A673 (cell line): ENCODE measurements at regions not wholly inside any gene's neighbourhood (a gene's known extent, or its start where the extent isn't known, plus 50 kb on each side); places are given as distances from the start of the nearest gene placed in this dataset.

Experiments used
- BruUV-seq: library from RNA; stranded (reverse); fragments of 400-500 nt; replicated peaks from 2 replicates; lab custom pipeline; 2021; lab: Mats Ljungman, UMichigan
- CTCF ChIA-PET: fragments of 300-600 bp; sonication (Branson Sonifier 250); formaldehyde crosslinking; loops from one replicate; lab custom pipeline; 2022; ENCODE audit warnings: antibody characterized with exemption; lab: Charles Lee
- POLR2A ChIA-PET: fragments of 300-600 bp; sonication (Branson Sonifier 250); formaldehyde crosslinking; loops from one replicate; lab custom pipeline; 2022; ENCODE audit warnings: antibody characterized with exemption; ENCODE audit not compliant: low non-redundant PET; lab: Charles Lee
- DNase-seq: peaks from one replicate; pipeline ENCODE4 v3.0.0-alpha.2; 2015; ENCODE audit warnings: low spot score
- H3K27ac ChIP-seq: fragments of 200-600 bp; sonication (generic); 2 replicates; pipeline ENCODE4 v1.5.1; 2016; ENCODE audit warnings: mixed run types, low read depth, mild to moderate bottlenecking, mixed read lengths, antibody characterized with exemption, low read length; ENCODE audit not compliant: poor library complexity, severe bottlenecking
- H3K27me3 ChIP-seq: fragments of 200-600 bp; sonication (generic); replicated peaks from 2 replicates; pipeline ENCODE4 v1.6.1; 2017; ENCODE audit warnings: mixed run types, low read depth, mild to moderate bottlenecking, mixed read lengths, antibody characterized with exemption, low read length; ENCODE audit not compliant: insufficient read depth, poor library complexity
- H3K36me3 ChIP-seq: fragments of 200-600 bp; sonication (generic); 2 replicates; pipeline ENCODE4 v1.6.1; 2016; ENCODE audit warnings: mixed run types, mild to moderate bottlenecking, mixed read lengths, antibody characterized with exemption, low read length; ENCODE audit not compliant: insufficient read depth, poor library complexity, severe bottlenecking
- H3K4me1 ChIP-seq: fragments of 200-600 bp; sonication (generic); 2 replicates; pipeline ENCODE4 v1.6.1; 2017; ENCODE audit warnings: mixed run types, mild to moderate bottlenecking, mixed read lengths, antibody characterized with exemption, low read length; ENCODE audit not compliant: insufficient read depth, poor library complexity, severe bottlenecking
- H3K4me3 ChIP-seq: fragments of 200-600 bp; sonication (generic); 2 replicates; pipeline ENCODE4 v1.5.1; 2016; ENCODE audit warnings: low read depth, mixed run types, mild to moderate bottlenecking, mixed read lengths, low read length; ENCODE audit not compliant: poor library complexity, severe bottlenecking
- H3K9me3 ChIP-seq: fragments of 200-600 bp; sonication (generic); 2 replicates; pipeline ENCODE4 v1.6.1; 2016; ENCODE audit warnings: mixed run types, low read depth, mild to moderate bottlenecking, mixed read lengths, antibody characterized with exemption, low read length; ENCODE audit not compliant: poor library complexity, severe bottlenecking
- EZH2 ChIP-seq: fragments of 200-600 bp; sonication (generic); IDR thresholded peaks from 2 replicates; pipeline ENCODE4 v1.6.1; 2017; ENCODE audit warnings: borderline replicate concordance, low read depth, mild to moderate bottlenecking, mixed read lengths, antibody characterized with exemption, low read length; ENCODE audit not compliant: poor library complexity, severe bottlenecking
- intact Hi-C: fragments of 100-400 bp; cut with micrococcal nuclease; formaldehyde crosslinking; loops from one replicate; pipeline ENCODE4 v1.10.0; 2022; ENCODE audit not compliant: unreplicated experiment
- TF ChIP-seq, protein P1 (sequence below): fragments of 300-800, 200-600 bp; sonication (generic); conservative IDR thresholded peaks from 2 replicates; pipeline ENCODE4 v1.5.1; 2017; ENCODE audit warnings: low read depth, mild to moderate bottlenecking, antibody characterized with exemption, low read length, moderate library complexity, mixed read lengths

GRCh38 chr2:4190548-4190947 lies 487.2 kb downstream of the DCDC2C start:
- peaks cover 12% of the 10 kb centered on the region for H3K9me3 ChIP-seq
- no peak for TF ChIP-seq EZH2
- TF ChIP-seq, protein P1, sequence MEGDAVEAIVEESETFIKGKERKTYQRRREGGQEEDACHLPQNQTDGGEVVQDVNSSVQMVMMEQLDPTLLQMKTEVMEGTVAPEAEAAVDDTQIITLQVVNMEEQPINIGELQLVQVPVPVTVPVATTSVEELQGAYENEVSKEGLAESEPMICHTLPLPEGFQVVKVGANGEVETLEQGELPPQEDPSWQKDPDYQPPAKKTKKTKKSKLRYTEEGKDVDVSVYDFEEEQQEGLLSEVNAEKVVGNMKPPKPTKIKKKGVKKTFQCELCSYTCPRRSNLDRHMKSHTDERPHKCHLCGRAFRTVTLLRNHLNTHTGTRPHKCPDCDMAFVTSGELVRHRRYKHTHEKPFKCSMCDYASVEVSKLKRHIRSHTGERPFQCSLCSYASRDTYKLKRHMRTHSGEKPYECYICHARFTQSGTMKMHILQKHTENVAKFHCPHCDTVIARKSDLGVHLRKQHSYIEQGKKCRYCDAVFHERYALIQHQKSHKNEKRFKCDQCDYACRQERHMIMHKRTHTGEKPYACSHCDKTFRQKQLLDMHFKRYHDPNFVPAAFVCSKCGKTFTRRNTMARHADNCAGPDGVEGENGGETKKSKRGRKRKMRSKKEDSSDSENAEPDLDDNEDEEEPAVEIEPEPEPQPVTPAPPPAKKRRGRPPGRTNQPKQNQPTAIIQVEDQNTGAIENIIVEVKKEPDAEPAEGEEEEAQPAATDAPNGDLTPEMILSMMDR, result no peak
- H3K27ac ChIP-seq, result no peak overlapping the region
- CTCF ChIA-PET, result no interaction called here
- POLR2A ChIA-PET, result interaction anchor here (0.5 kb wide), 1 partner anchor 42 kb away, joined by 3 read pairs; no protein-coding TSS in a partner anchor
- no peak overlapping the region for H3K4me3 ChIP-seq
- no peaks in the 10 kb centered on the region for H3K36me3 ChIP-seq
- no peak for DNase-seq
- H3K4me1 ChIP-seq, result no peaks in the 10 kb centered on the region
- intact Hi-C loops, result no loop called here
- no TSS peak for BruUV-seq
- no peaks in the 10 kb centered on the region for H3K27me3 ChIP-seq

GRCh38 chr2:4192119-4192518 lies 488.7 kb downstream of the DCDC2C start:
- BruUV-seq, result no TSS peak
- CTCF ChIA-PET, result no interaction called here
- Histone ChIP-seq H3K9me3 (peaks cover 12% of the 10 kb centered on the region), H3K4me3 (no peak overlapping the region), H3K36me3 (no peaks in the 10 kb centered on the region), H3K27ac (no peak overlapping the region), H3K4me1 (no peaks in the 10 kb centered on the region), H3K27me3 (no peaks in the 10 kb centered on the region)
- POLR2A ChIA-PET, result no interaction called here
- intact Hi-C loops, result no loop called here
- DNase-seq, result no peak
- no peak for TF ChIP-seq EZH2
- TF ChIP-seq, protein P1, result no peak

DNA sequence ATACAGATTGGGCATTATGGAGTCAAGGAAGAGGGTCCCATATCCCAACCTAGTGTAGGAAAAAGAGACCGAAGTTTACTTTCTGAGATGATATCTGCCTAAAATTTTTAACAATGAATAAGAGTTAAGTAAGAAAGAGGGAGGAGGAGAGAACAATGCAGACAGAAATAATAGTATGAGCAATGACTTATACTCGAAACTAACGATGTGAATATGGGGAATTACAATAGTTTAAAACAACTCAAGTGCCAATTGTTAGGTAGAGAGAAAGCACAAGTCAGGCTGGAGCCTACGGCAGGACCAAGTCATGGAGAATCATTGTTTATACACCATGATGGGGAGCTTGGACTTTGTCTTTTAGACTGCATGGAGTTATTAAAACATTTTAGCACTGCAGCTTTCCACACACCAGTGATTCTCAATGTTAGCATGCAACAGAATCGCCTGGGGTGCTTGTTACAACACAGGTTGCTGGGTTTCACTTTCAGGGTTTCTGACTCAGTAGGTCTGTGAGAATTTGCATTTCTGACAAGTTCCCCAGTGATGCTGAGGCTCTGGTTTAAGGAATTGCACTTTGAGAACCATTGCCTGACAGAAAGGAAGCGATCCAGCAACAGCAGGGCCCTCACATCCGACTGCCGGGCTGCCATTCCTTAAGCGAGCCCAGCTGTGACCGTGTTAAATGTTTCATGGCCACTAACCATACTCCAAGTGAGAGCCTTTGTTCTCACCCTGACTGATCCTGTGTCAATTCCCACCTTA lies 511.2 kb downstream of the DCDC2C start:
- intact Hi-C loops, result no loop called here
- H3K4me1 ChIP-seq, result peaks cover 18% of the 10 kb centered on the region
- H3K27me3 ChIP-seq, result no peaks in the 10 kb centered on the region
- no peak for DNase-seq
- no peak overlapping the region for H3K4me3 ChIP-seq
- BruUV-seq, result no TSS peak
- peaks cover 3% of the 10 kb centered on the region for H3K36me3 ChIP-seq
- ChIA-PET CTCF (no interaction called here), POLR2A (no interaction called here)
- no peak for TF ChIP-seq EZH2
- TF ChIP-seq, protein P1, result no peak
- H3K9me3 ChIP-seq, result peaks cover 4% of the 10 kb centered on the region
- H3K27ac ChIP-seq, result no peak overlapping the region
